ENCODE measurements at regions not wholly inside any gene's neighbourhood (a gene's known extent, or its start where the extent isn't known, plus 50 kb on each side); places are given as distances from the start of the nearest gene placed in this dataset.

- TF ChIP-seq CTCF (IDR thresholded peaks at IDR 0.05; ENCODE audit: control extremely low read depth, extremely low read depth, low read depth, missing control alignments), result no peak
- no peak for DNase-seq (ENCODE audit: extremely low spot score)
- POLR2A ChIA-PET, result no interaction called here
- CTCF ChIA-PET, result interaction anchor here (1.0 to 1.5 kb wide), 3 partner anchors 13 to 33 kb away, joined by 4 to 5 read pairs (median 4); no protein-coding TSS in a partner anchor
These were observed 158.0 kb downstream of the SEC14L1 start for GRCh38 chr17:77298811-77299210.

GRCh38 chr17:77299256-77300015, 158.7 kb downstream of the SEC14L1 start:
- TF ChIP-seq CTCF (IDR thresholded peaks at IDR 0.05; ENCODE audit: control extremely low read depth, extremely low read depth, low read depth, missing control alignments), result no peak
- ChIA-PET CTCF (interaction anchor here (1.0 to 1.5 kb wide), 3 partner anchors 13 to 32 kb away, joined by 4 to 5 read pairs (median 4); no protein-coding TSS in a partner anchor), POLR2A (no interaction called here)
- no peak for DNase-seq (ENCODE audit: extremely low spot score)

GRCh38 chr17:77300016-77300686, 159.4 kb downstream of the SEC14L1 start:
- DNase-seq (ENCODE audit: extremely low spot score), result no peak
- ChIA-PET CTCF (no interaction called here), POLR2A (interaction anchor here (0.6 kb wide), 1 partner anchor 223 kb away, joined by 9 read pairs; no protein-coding TSS in a partner anchor)
- TF ChIP-seq CTCF (IDR thresholded peaks at IDR 0.05; ENCODE audit: control extremely low read depth, extremely low read depth, low read depth, missing control alignments), result no peak

GRCh38 chr17:77301694-77302266, 161.0 kb downstream of the SEC14L1 start:
- POLR2A ChIA-PET, result no interaction called here
- CTCF ChIA-PET, result interaction anchor here (0.9 kb wide), 1 partner anchor 246 kb away, joined by 5 read pairs; no protein-coding TSS in a partner anchor
- no peak for DNase-seq (ENCODE audit: extremely low spot score)
- no peak for TF ChIP-seq CTCF (IDR thresholded peaks at IDR 0.05; ENCODE audit: control extremely low read depth, extremely low read depth, low read depth, missing control alignments)

- CTCF ChIA-PET, result no interaction called here
These were observed 161.9 kb downstream of the SEC14L1 start for GRCh38 chr17:77302682-77303081.

More at GRCh38 chr17:77302682-77303081, 161.9 kb downstream of the SEC14L1 start:
- DNase-seq (ENCODE audit: extremely low spot score), result no peak
- no peak for TF ChIP-seq CTCF (IDR thresholded peaks at IDR 0.05; ENCODE audit: control extremely low read depth, extremely low read depth, low read depth, missing control alignments)
- POLR2A ChIA-PET, result no interaction called here
